ENCODE measurements at regions not wholly inside any gene's neighbourhood (a gene's known extent, or its start where the extent isn't known, plus 50 kb on each side); places are given as distances from the start of the nearest gene placed in this dataset.

- TF ChIP-seq, protein P1, sequence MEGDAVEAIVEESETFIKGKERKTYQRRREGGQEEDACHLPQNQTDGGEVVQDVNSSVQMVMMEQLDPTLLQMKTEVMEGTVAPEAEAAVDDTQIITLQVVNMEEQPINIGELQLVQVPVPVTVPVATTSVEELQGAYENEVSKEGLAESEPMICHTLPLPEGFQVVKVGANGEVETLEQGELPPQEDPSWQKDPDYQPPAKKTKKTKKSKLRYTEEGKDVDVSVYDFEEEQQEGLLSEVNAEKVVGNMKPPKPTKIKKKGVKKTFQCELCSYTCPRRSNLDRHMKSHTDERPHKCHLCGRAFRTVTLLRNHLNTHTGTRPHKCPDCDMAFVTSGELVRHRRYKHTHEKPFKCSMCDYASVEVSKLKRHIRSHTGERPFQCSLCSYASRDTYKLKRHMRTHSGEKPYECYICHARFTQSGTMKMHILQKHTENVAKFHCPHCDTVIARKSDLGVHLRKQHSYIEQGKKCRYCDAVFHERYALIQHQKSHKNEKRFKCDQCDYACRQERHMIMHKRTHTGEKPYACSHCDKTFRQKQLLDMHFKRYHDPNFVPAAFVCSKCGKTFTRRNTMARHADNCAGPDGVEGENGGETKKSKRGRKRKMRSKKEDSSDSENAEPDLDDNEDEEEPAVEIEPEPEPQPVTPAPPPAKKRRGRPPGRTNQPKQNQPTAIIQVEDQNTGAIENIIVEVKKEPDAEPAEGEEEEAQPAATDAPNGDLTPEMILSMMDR (optimal IDR thresholded peaks at IDR 0.05 in 1 of 3, IDR thresholded peaks at IDR 0.05 in 1 of 3, conservative IDR thresholded peaks at IDR 0.05 in 1 of 3; ENCODE audit: extremely low read depth in 1 of 3, insufficient read depth in 2 of 3, low read length in 3 of 3): no peak
- no peak for TF ChIP-seq EZH2 (IDR thresholded peaks at IDR 0.05; ENCODE audit: low read length)
Observed at GRCh38 chr5:24376210-24376609, 268.6 kb downstream of the CDH10 start.
